H1 (cell line): ENCODE measurements at regions not wholly inside any gene's neighbourhood (a gene's known extent, or its start where the extent isn't known, plus 50 kb on each side); places are given as distances from the start of the nearest gene placed in this dataset.

ENCODE experiments used
- CTCF ChIA-PET: fragments of 300-600 bp; sonication (Branson Sonifier 250); formaldehyde crosslinking; loops from one replicate; lab custom pipeline; 2021; ENCODE audit not compliant: partially characterized antibody; lab: Charles Lee
- POLR2A ChIA-PET: fragments of 300-600 bp; sonication (Branson Sonifier 250); formaldehyde crosslinking; loops from one replicate; lab custom pipeline; 2021; ENCODE audit warnings: inconsistent platforms; ENCODE audit not compliant: partially characterized antibody; lab: Charles Lee
- DNase-seq, 2 experiments: peaks; one replicate each; pipeline versions ENCODE4 v3.0.0 to v3.0.0-alpha.2; 2010 to 2022; ENCODE audit warnings: low spot score in 2 of 2, low read depth in 1 of 2, mixed read lengths in 1 of 2
- FAIRE-seq: peaks from 2 replicates; lab custom pipeline; 2011; peaks lifted over from hg19 to GRCh38; lab: Jason Lieb, UNC
- H2AFZ ChIP-seq: 2 replicates; pipeline ENCODE4 v1.8.1; 2012; ENCODE audit warnings: low read length, inconsistent platforms
- H2AK5ac ChIP-seq: 2 replicates; pipeline ENCODE4 v1.6.1; 2013; ENCODE audit warnings: low read depth, low read length
- H2BK120ac ChIP-seq: replicated peaks from 2 replicates; pipeline ENCODE3; 2013; ENCODE audit warnings: low read depth, low read length, inconsistent platforms
- H2BK12ac ChIP-seq: 2 replicates; pipeline ENCODE4 v1.6.1; 2013; ENCODE audit warnings: low read depth, low read length
- H2BK15ac ChIP-seq: 2 replicates; pipeline ENCODE4 v1.6.1; 2013; ENCODE audit warnings: low read length
- H2BK20ac ChIP-seq: 2 replicates; pipeline ENCODE4 v1.6.1; 2013; ENCODE audit warnings: low read length
- H2BK5ac ChIP-seq: 2 replicates; pipeline ENCODE4 v1.6.1; 2013; ENCODE audit warnings: low read depth, low read length
- H3K14ac ChIP-seq: 2 replicates; pipeline ENCODE4 v1.6.1; 2013; ENCODE audit warnings: inconsistent platforms; ENCODE audit not compliant: insufficient read length
- H3K18ac ChIP-seq: 2 replicates; pipeline ENCODE4 v1.6.1; 2013; ENCODE audit warnings: low read length; ENCODE audit errors: extremely low read depth
- H3K23ac ChIP-seq: 2 replicates; pipeline ENCODE4 v1.6.1; 2013; ENCODE audit warnings: inconsistent platforms; ENCODE audit not compliant: insufficient read length
- H3K23me2 ChIP-seq: 2 replicates; pipeline ENCODE4 v1.6.1; 2013; ENCODE audit warnings: low read depth, low read length
- H3K27ac ChIP-seq: 2 replicates; pipeline ENCODE4 v1.6.1; 2011; ENCODE audit warnings: low read depth, low read length, inconsistent platforms
- H3K27me3 ChIP-seq, 4 experiments: replicated peaks in 1 of 4; 1 replicate in 1 of 4; 2 replicates in 3 of 4; pipeline versions ENCODE4 v1.6.1 to v1.8.1; 2011 to 2013; ENCODE audit warnings: low read length in 3 of 4, mild to moderate bottlenecking in 3 of 4, inconsistent platforms in 2 of 4, mixed read lengths in 2 of 4, moderate library complexity in 1 of 4; ENCODE audit not compliant: control insufficient read depth in 3 of 4, insufficient read depth in 3 of 4; ENCODE audit errors: extremely low read depth in 1 of 4
- H3K36me3 ChIP-seq, 4 experiments: 2 replicates each; pipeline versions ENCODE4 v1.6.1 to v1.8.1; 2011 to 2013; ENCODE audit warnings: mild to moderate bottlenecking in 4 of 4, low read length in 3 of 4, moderate library complexity in 2 of 4, control low read depth in 1 of 4, inconsistent platforms in 1 of 4; ENCODE audit not compliant: insufficient read depth in 4 of 4, control insufficient read depth in 2 of 4
- H3K4ac ChIP-seq: replicated peaks from 2 replicates; pipeline ENCODE3; 2013; ENCODE audit warnings: low read length, low read depth, mixed read lengths, inconsistent platforms; ENCODE audit not compliant: insufficient read length
- H3K4me1 ChIP-seq, 4 experiments: replicated peaks in 1 of 4; 1 replicate in 1 of 4; 2 replicates in 3 of 4; pipeline versions ENCODE4 v1.6.1 to v1.8.1; 2011 to 2013; ENCODE audit warnings: low read length in 3 of 4, inconsistent platforms in 2 of 4, mixed read lengths in 1 of 4; ENCODE audit not compliant: insufficient read depth in 4 of 4, control insufficient read depth in 3 of 4
- H3K4me2 ChIP-seq, 2 experiments: 2 replicates each; pipeline versions ENCODE4 v1.6.1 to v1.8.1; 2011 to 2013; ENCODE audit warnings: low read depth in 2 of 2, low read length in 2 of 2, control low read depth in 1 of 2, inconsistent platforms in 1 of 2, mild to moderate bottlenecking in 1 of 2; ENCODE audit not compliant: insufficient read depth in 1 of 2
- H3K4me3 ChIP-seq, 4 experiments: fragments of 200-600, 300-600 bp in 1 of 4; sonication (generic), shearing (Covaris generic), sonication (Bioruptor Twin) in 1 of 4; 2 replicates each; pipeline versions ENCODE4 v1.5.1 to v1.8.1; 2011 to 2016; ENCODE audit warnings: low read length in 4 of 4, low read depth in 3 of 4, control low read depth in 2 of 4, inconsistent platforms in 2 of 4, mild to moderate bottlenecking in 2 of 4, mixed read lengths in 1 of 4, moderate library complexity in 1 of 4; ENCODE audit not compliant: insufficient read depth in 2 of 4; ENCODE audit errors: extremely low read depth in 1 of 4
- H3K56ac ChIP-seq: replicated peaks from 2 replicates; pipeline ENCODE3; 2013; ENCODE audit warnings: low read depth, mild to moderate bottlenecking, mixed read lengths, low read length, inconsistent platforms; ENCODE audit not compliant: insufficient read length
- H3K79me1 ChIP-seq: 2 replicates; pipeline ENCODE4 v1.6.1; 2013; ENCODE audit warnings: low read depth, low read length, control low read depth
- H3K79me2 ChIP-seq, 2 experiments: 2 replicates each; pipeline versions ENCODE4 v1.6.1 to v1.8.1; 2012 to 2013; ENCODE audit warnings: low read length in 2 of 2, mild to moderate bottlenecking in 2 of 2, inconsistent platforms in 1 of 2; ENCODE audit not compliant: insufficient read depth in 2 of 2, control insufficient read depth in 1 of 2
- H3K9ac ChIP-seq, 4 experiments: replicated peaks in 1 of 4; 1 replicate in 1 of 4; 2 replicates in 3 of 4; pipeline versions ENCODE4 v1.6.1 to v1.8.1; 2011 to 2013; ENCODE audit warnings: low read depth in 3 of 4, low read length in 3 of 4, control low read depth in 2 of 4, mild to moderate bottlenecking in 2 of 4, moderate library complexity in 2 of 4, inconsistent platforms in 1 of 4; ENCODE audit errors: extremely low read depth in 1 of 4
- H3K9me3 ChIP-seq, 2 experiments: 2 replicates each; pipeline versions ENCODE4 v1.6.1 to v1.8.1; 2012 to 2013; ENCODE audit warnings: mild to moderate bottlenecking in 2 of 2, moderate library complexity in 2 of 2, control low read depth in 1 of 2, inconsistent platforms in 1 of 2, low read depth in 1 of 2, low read length in 1 of 2, mixed read lengths in 1 of 2; ENCODE audit not compliant: insufficient read depth in 2 of 2
- H4K20me1 ChIP-seq, 2 experiments: replicated peaks in 1 of 2; 2 replicates each; pipeline versions ENCODE3 to v1.8.1; 2011 to 2013; ENCODE audit warnings: inconsistent platforms in 2 of 2, low read length in 2 of 2, mild to moderate bottlenecking in 1 of 2; ENCODE audit not compliant: insufficient read depth in 2 of 2, control insufficient read depth in 1 of 2
- H4K5ac ChIP-seq: 2 replicates; pipeline ENCODE4 v1.6.1; 2013; ENCODE audit warnings: low read length, low read depth, mixed read lengths, inconsistent platforms; ENCODE audit not compliant: insufficient read length
- H4K8ac ChIP-seq: 2 replicates; pipeline ENCODE4 v1.8.0; 2013; ENCODE audit warnings: mild to moderate bottlenecking, moderate library complexity, low read length, inconsistent platforms; ENCODE audit not compliant: insufficient read depth; ENCODE audit errors: extremely low read depth
- H4K91ac ChIP-seq: replicated peaks from 2 replicates; pipeline ENCODE3; 2013; ENCODE audit warnings: low read length, mixed read lengths, inconsistent platforms; ENCODE audit not compliant: insufficient read length
- KDM5A ChIP-seq: fragments of 200-600 bp; IDR thresholded peaks from 2 replicates; pipeline ENCODE4 v1.7.1; 2012; ENCODE audit warnings: mild to moderate bottlenecking, low read length, inconsistent platforms, mixed read lengths
- NRF1 ChIP-seq: IDR thresholded peaks from 2 replicates; pipeline ENCODE4 v1.6.1; 2011; ENCODE audit warnings: mild to moderate bottlenecking, low read depth, low read length, improper control_type of control experiment
- POU5F1 ChIP-seq: IDR thresholded peaks from 2 replicates; pipeline ENCODE4 v1.6.1; 2011; ENCODE audit warnings: low read depth, mild to moderate bottlenecking, low read length, moderate library complexity
- RNF2 ChIP-seq: fragments of 200-900, 300-1000 bp; sonication (generic); IDR thresholded peaks from 2 replicates; pipeline ENCODE4 v1.7.1; 2016; ENCODE audit warnings: borderline replicate concordance, low read depth, mild to moderate bottlenecking, antibody characterized with exemption, low read length; ENCODE audit not compliant: poor library complexity, severe bottlenecking; ENCODE audit errors: missing control alignments
- SAP30 ChIP-seq: fragments of 300-600 bp; sonication (generic); IDR thresholded peaks from 2 replicates; pipeline ENCODE4 v1.7.1; 2012; ENCODE audit warnings: low read length, moderate library complexity, mild to moderate bottlenecking, inconsistent platforms; ENCODE audit not compliant: insufficient read depth, insufficient replicate concordance
- SP2 ChIP-seq: IDR thresholded peaks from 2 replicates; pipeline ENCODE4 v1.6.1; 2012; ENCODE audit warnings: mild to moderate bottlenecking, low read length, inconsistent platforms
- SP4 ChIP-seq: IDR thresholded peaks from 2 replicates; pipeline ENCODE4 v1.6.1; 2012; ENCODE audit warnings: low read length, inconsistent platforms
- TAF1 ChIP-seq: IDR thresholded peaks from 2 replicates; pipeline ENCODE4 v1.6.1; 2011; ENCODE audit warnings: mild to moderate bottlenecking, low read depth, low read length
- USF2 ChIP-seq: IDR thresholded peaks from 2 replicates; pipeline ENCODE4 v1.6.1; 2011; ENCODE audit warnings: low read length, improper control_type of control experiment
- WGBS, 2 experiments: shearing (Covaris generic) in 1 of 2; methylation state at CpG; one replicate each; pipeline versions ENCODE4 v1.1.6 to v1.1.7; 2013 to 2015; ENCODE audit warnings: low lambda C conversion rate in 2 of 2, mixed read lengths in 2 of 2, inconsistent platforms in 1 of 2, low coverage in 1 of 2, missing lambda C conversion rate in 1 of 2; ENCODE audit not compliant: insufficient replicate concordance in 2 of 2, insufficient coverage in 1 of 2, insufficient read length in 1 of 2; ENCODE audit errors: extremely low coverage in 1 of 2, missing lambda C conversion rate in 1 of 2; 5-methylcytosine and 5-hydroxymethylcytosine counted together
- TF ChIP-seq, protein P1 (sequence below): IDR thresholded peaks from 2 replicates; pipeline ENCODE4 v1.6.1; 2012; ENCODE audit warnings: inconsistent platforms

DNA sequence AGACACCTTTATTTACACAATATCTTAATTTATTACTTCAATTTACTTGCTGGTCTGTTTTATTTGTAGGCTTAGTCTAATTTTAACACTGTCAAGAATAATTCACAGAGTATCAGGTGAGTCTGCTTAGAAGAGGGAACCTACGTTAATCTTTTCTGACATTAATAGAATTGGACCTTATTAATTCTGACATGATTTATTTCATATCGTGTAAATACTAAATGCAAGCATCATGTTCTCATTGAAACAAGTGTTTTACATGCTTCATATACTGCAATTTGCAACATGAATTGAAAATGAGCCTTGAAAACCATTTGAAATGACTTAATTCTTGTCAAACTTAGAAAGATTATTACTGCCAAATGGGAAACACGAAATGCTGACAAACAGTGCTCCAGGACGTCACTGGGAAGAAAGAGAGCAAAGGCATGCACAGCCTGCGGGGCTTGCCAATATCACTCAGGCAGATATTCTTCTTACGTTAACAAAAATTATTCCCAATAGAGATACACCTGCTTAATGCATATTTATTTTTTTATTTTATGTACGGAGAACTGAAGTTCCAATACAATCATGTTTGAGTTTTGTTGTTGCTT, 282.0 kb upstream of the AKR1E2 start:
- no peak overlapping the region for H3K27ac ChIP-seq
- no peak for DNase-seq
- no peak overlapping the region for H3K56ac ChIP-seq
- CTCF ChIA-PET: no interaction called here
- no peak overlapping the region for H4K8ac ChIP-seq
- no peak overlapping the region for H2BK20ac ChIP-seq
- no peaks in the 10 kb centered on the region for H3K36me3 ChIP-seq
- no peak overlapping the region for H2BK120ac ChIP-seq
- H2BK5ac ChIP-seq: no peak overlapping the region
- H3K79me1 ChIP-seq: no peaks in the 10 kb centered on the region
- WGBS, 2 experiments: 92% methylated on average over 7 of the region's 7 CpGs; no CpG with 5 or more reads in 1 of the 2 experiments
- no peak overlapping the region for H2BK12ac ChIP-seq
- H3K4me2 ChIP-seq: no peak overlapping the region
- H4K91ac ChIP-seq: no peak overlapping the region
- no peak overlapping the region for H4K5ac ChIP-seq
- no peak for FAIRE-seq
- H3K18ac ChIP-seq: no peak overlapping the region
- no peak overlapping the region for H3K4ac ChIP-seq
- H2AK5ac ChIP-seq: no peak overlapping the region
- H3K27me3 ChIP-seq: no peaks in the 10 kb centered on the region
- no peaks in the 10 kb centered on the region for H3K4me1 ChIP-seq
- H3K4me3 ChIP-seq: no peak overlapping the region
- H3K79me2 ChIP-seq: no peaks in the 10 kb centered on the region
- H3K9ac ChIP-seq: no peak overlapping the region
- H2AFZ ChIP-seq: no peak overlapping the region
- no peak overlapping the region for H3K23ac ChIP-seq
- no peak overlapping the region for H3K14ac ChIP-seq
- POLR2A ChIA-PET: no interaction called here
- H2BK15ac ChIP-seq: no peak overlapping the region
- no peaks in the 10 kb centered on the region for H3K23me2 ChIP-seq
- no peaks in the 10 kb centered on the region for H4K20me1 ChIP-seq
- TF ChIP-seq SP2: no peak
- no peak for TF ChIP-seq USF2
- TF ChIP-seq RNF2: no peak
- no peak for TF ChIP-seq SP4
- TF ChIP-seq, protein P1, sequence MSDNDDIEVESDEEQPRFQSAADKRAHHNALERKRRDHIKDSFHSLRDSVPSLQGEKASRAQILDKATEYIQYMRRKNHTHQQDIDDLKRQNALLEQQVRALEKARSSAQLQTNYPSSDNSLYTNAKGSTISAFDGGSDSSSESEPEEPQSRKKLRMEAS: no peak
- TF ChIP-seq SAP30: no peak
- no peak for TF ChIP-seq KDM5A
- TF ChIP-seq NRF1: no peak
- no peak for TF ChIP-seq POU5F1
- TF ChIP-seq TAF1: no peak
- peaks cover 0 to 2% of the 10 kb centered on the region in 2 experiments; a peak in 1 of 4 replicates for H3K9me3 ChIP-seq
